Heart left ventricle (tissue), 16 donors: ENCODE measurements at regions not wholly inside any gene's neighbourhood (a gene's known extent, or its start where the extent isn't known, plus 50 kb on each side); places are given as distances from the start of the nearest gene placed in this dataset.
"Not testable (repeated sequence)": the region's sequence is repeated elsewhere in the genome, so short reads cannot be mapped to it uniquely, and the experiment has no call there.

Experiments used
- ATAC-seq, 4 donors: fragments of 200-7000 bp; cut with Tn5 transposase; one replicate each; pipeline ENCODE4 v1.9.1; 2020 to 2022; ENCODE audit warnings: moderate library complexity in 4 of 4, mild to moderate bottlenecking in 3 of 4, moderate number of reproducible peaks in 1 of 4
- DNase-seq, 5 donors: peaks; one replicate each; pipeline ENCODE4 v3.0.0-alpha.2; 2020
- H3K27ac ChIP-seq, 12 donors: fragments of 200-600 bp; sonication (generic) in 4 of 12; one replicate each; pipeline versions ENCODE4 v1.5.0 to v1.8.0; 2016 to 2022; ENCODE audit warnings: mild to moderate bottlenecking in 2 of 12
- H3K27me3 ChIP-seq, 9 donors: fragments of 200-600 bp; sonication (generic) in 2 of 9; one replicate each; pipeline versions ENCODE4 v1.5.1 to v1.8.0; 2016 to 2022; ENCODE audit warnings: mild to moderate bottlenecking in 3 of 9
- H3K36me3 ChIP-seq, 9 donors: fragments of 200-600 bp; sonication (generic) in 2 of 9; one replicate each; pipeline versions ENCODE4 v1.5.0 to v1.8.0; 2018 to 2022; ENCODE audit warnings: mild to moderate bottlenecking in 2 of 9
- H3K4me1 ChIP-seq, 12 donors: fragments of 200-600 bp; sonication (generic) in 4 of 12; one replicate each; pipeline versions ENCODE4 v1.5.0 to v1.8.0; 2016 to 2022; ENCODE audit warnings: mild to moderate bottlenecking in 3 of 12
- H3K4me3 ChIP-seq, 12 donors: fragments of 200-600 bp; sonication (generic) in 4 of 12; one replicate each; pipeline versions ENCODE4 v1.5.0 to v1.8.0; 2017 to 2022; ENCODE audit warnings: mild to moderate bottlenecking in 9 of 12, moderate library complexity in 4 of 12
- H3K9me3 ChIP-seq, 12 donors: fragments of 200-600 bp; sonication (generic) in 4 of 12; one replicate each; pipeline versions ENCODE4 v1.5.0 to v1.8.0; 2016 to 2022; ENCODE audit warnings: mild to moderate bottlenecking in 1 of 12
- POLR2A ChIP-seq, 2 donors: fragments of 450-650 bp; IDR thresholded peaks; one replicate each; pipeline ENCODE4 v1.6.1; 2017; ENCODE audit warnings: antibody characterized with exemption in 2 of 2, mild to moderate bottlenecking in 2 of 2, moderate library complexity in 2 of 2
- WGBS, 4 donors: extraction: QIAGEN DNeasy Blood & Tissue Kit in 2 of 4; methylation state at CpG; one replicate each; pipeline versions ENCODE4 v1.1.5 to v1.1.7; 2013 to 2018; 5-methylcytosine and 5-hydroxymethylcytosine counted together
- intact Hi-C, 10 donors: fragments of 100-400 bp; cut with DNase I; formaldehyde crosslinking; loops; one replicate each; pipeline versions ENCODE4 v1.11.1 to v1.14.2; 2022
- TF ChIP-seq, protein P1 (sequence below), 12 donors: fragments of 200-600 bp; sonication (generic) in 4 of 12; IDR thresholded peaks; one replicate each; pipeline versions ENCODE4 v1.5.0 to v1.8.0; 2018 to 2022; ENCODE audit warnings: antibody characterized with exemption in 12 of 12, mild to moderate bottlenecking in 5 of 12
- donor health status: ischemic (EF 13 %, LVEDD 7.1; RV severe dilation, severe dysfunction).
- donor health status: healthy with polysubstance abuse.
- donor health status: DM: no; HTN: yes; CAD: no.
- donor health status: DM: no; HTN: no; CAD: no.
- donor health status: ischemic (EF 25% LVEDD 6.9; RV normal size, moderate dysfunction).
- donor health status: ischemic (EF 25% LVEDD 5.7; RV mildly dilated, moderate dysfunction).
- donor health status: healthy.
- donor health status: DM: yes; HTN: yes; CAD: no.
- donor health status: ischemic (EF 35%, LVEDD 5.7; RV mildly dilated, moderate dysfunction).
- donor health status: nonischemic (EF 11% LVEDD 7.7; RV severe dilation, severe dysfunction).
- donor health status: DM: yes; HTN: yes; CAD: no.
- donor health status: PGD.
- donor health status: ischemic (EF 29% LVEDD 5.4; RV normal size, mild dysfunction).
- donor health status: nonischemic (EF 23%, LVEDD 6.1; RV moderate dilation, normal function).

DNA sequence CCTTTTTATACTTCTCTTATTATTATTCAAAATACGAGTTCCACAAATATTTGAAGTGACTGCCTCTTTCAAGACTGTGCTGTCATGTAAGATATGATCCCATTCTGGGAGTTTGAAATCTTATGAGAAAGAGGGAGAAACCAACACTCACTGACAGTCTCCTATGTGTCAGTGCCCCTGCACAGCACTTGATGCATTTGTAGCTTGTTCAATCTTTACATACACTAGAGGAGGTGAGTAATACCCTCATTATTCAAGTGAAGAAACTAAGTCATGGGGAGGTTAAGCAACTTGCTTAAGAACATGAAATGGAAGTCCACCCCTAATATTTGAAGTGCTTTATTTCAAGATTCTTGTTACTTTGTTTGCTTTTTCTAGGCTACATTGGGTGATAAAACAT, 459.5 kb upstream of the FANCL start:
- Histone ChIP-seq H3K27ac (no peak overlapping the region), H3K9me3 (no peaks in the 10 kb centered on the region), H3K27me3 (no peaks in the 10 kb centered on the region), H3K4me3 (no peak overlapping the region), H3K36me3 (no peaks in the 10 kb centered on the region), H3K4me1 (no peaks in the 10 kb centered on the region)
- 54 to 59% (median 58%) methylated on average over 1 of the region's 1 CpG for WGBS, 4 donors
- DNase-seq = no peak
- no peak for ATAC-seq
- intact Hi-C loops = no loop called here
- no peak for TF ChIP-seq POLR2A (IDR thresholded peaks at IDR 0.05)
- TF ChIP-seq, protein P1, sequence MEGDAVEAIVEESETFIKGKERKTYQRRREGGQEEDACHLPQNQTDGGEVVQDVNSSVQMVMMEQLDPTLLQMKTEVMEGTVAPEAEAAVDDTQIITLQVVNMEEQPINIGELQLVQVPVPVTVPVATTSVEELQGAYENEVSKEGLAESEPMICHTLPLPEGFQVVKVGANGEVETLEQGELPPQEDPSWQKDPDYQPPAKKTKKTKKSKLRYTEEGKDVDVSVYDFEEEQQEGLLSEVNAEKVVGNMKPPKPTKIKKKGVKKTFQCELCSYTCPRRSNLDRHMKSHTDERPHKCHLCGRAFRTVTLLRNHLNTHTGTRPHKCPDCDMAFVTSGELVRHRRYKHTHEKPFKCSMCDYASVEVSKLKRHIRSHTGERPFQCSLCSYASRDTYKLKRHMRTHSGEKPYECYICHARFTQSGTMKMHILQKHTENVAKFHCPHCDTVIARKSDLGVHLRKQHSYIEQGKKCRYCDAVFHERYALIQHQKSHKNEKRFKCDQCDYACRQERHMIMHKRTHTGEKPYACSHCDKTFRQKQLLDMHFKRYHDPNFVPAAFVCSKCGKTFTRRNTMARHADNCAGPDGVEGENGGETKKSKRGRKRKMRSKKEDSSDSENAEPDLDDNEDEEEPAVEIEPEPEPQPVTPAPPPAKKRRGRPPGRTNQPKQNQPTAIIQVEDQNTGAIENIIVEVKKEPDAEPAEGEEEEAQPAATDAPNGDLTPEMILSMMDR (IDR thresholded peaks at IDR 0.05) = no peak

- no peak for DNase-seq
- Histone ChIP-seq H3K4me3 (no peak overlapping the region), H3K36me3 (no peaks in the 10 kb centered on the region), H3K27ac (no peak overlapping the region), H3K4me1 (no peaks in the 10 kb centered on the region), H3K27me3 (no peaks in the 10 kb centered on the region), H3K9me3 (peaks cover 0 to under 1% (median 0%) of the 10 kb centered on the region in 12 donors)
- intact Hi-C loops = no loop called here
- TF ChIP-seq POLR2A (IDR thresholded peaks at IDR 0.05) = no peak
- TF ChIP-seq, protein P1 (IDR thresholded peaks at IDR 0.05) = no peak
- WGBS, 4 donors = 62 to 73% (median 65%) methylated on average over 3 of the region's 3 CpGs
- no peak for ATAC-seq
Observed at GRCh38 chr2:58699411-58699810, 458.3 kb upstream of the FANCL start.

GRCh38 chr2:58698620-58699019, 457.5 kb upstream of the FANCL start:
- H3K4me3 ChIP-seq = no peak overlapping the region
- H3K27me3 ChIP-seq = no peaks in the 10 kb centered on the region
- no peak for TF ChIP-seq POLR2A (IDR thresholded peaks at IDR 0.05)
- TF ChIP-seq, protein P1 (IDR thresholded peaks at IDR 0.05) = no peak
- ATAC-seq = no peak
- H3K9me3 ChIP-seq = peaks cover 0 to 6% (median 0%) of the 10 kb centered on the region in 12 donors
- 66 to 77% (median 72%) methylated on average over 4 of the region's 4 CpGs for WGBS, 4 donors
- no peak overlapping the region for H3K27ac ChIP-seq
- H3K36me3 ChIP-seq = no peaks in the 10 kb centered on the region
- no peaks in the 10 kb centered on the region for H3K4me1 ChIP-seq
- intact Hi-C loops = no loop called here
- DNase-seq = no peak

DNA sequence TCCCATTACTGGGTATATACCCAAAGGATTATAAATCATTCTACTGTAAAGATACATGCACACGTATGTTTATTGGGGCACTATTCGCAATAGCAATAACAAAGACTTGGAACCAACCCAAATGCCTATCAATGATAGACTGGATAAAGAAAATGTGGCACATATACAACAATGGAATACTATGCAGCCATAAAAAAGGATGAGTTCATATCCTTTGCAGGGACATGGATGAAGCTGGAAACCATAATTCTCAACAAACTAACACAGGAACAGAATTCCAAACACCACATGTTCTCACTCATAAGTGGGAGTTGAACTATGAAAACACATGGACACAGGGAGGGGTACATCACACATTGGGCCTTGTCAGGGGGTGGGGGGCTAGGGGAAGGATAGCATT, 453.0 kb upstream of the FANCL start:
- H3K9me3 ChIP-seq = peaks cover 0 to 16% (median 0%) of the 10 kb centered on the region in 12 donors
- H3K27me3 ChIP-seq, intact Hi-C loops, H3K36me3 ChIP-seq, DNase-seq, H3K27ac ChIP-seq, H3K4me1 ChIP-seq, ATAC-seq, H3K4me3 ChIP-seq: not testable (repeated sequence)
- WGBS, 4 donors = 70 to 93% (median 88%) methylated on average over 2 of the region's 2 CpGs

- ATAC-seq, H3K27me3 ChIP-seq, H3K4me1 ChIP-seq, H3K4me3 ChIP-seq, H3K27ac ChIP-seq, DNase-seq, H3K36me3 ChIP-seq, intact Hi-C loops: not testable (repeated sequence)
- H3K9me3 ChIP-seq = peaks cover 0 to 16% (median 0%) of the 10 kb centered on the region in 12 donors
- 53 to 83% (median 68%) methylated on average over 2 of the region's 2 CpGs for WGBS, 4 donors
Observed at GRCh38 chr2:58691041-58691440, 449.9 kb upstream of the FANCL start.
